NCI-H187 treated with DMSO at 0.1 percent for 48 hours (cell line): ENCODE measurements at regions not wholly inside any gene's neighbourhood (a gene's known extent, or its start where the extent isn't known, plus 50 kb on each side); places are given as distances from the start of the nearest gene placed in this dataset.
"Not testable (repeated sequence)": the region's sequence is repeated elsewhere in the genome, so short reads cannot be mapped to it uniquely, and the experiment has no call there.

Experiments used
- DNase-seq: peaks from one replicate; lab custom pipeline; 2025; lab: John Stamatoyannopoulos, UW

DNA sequence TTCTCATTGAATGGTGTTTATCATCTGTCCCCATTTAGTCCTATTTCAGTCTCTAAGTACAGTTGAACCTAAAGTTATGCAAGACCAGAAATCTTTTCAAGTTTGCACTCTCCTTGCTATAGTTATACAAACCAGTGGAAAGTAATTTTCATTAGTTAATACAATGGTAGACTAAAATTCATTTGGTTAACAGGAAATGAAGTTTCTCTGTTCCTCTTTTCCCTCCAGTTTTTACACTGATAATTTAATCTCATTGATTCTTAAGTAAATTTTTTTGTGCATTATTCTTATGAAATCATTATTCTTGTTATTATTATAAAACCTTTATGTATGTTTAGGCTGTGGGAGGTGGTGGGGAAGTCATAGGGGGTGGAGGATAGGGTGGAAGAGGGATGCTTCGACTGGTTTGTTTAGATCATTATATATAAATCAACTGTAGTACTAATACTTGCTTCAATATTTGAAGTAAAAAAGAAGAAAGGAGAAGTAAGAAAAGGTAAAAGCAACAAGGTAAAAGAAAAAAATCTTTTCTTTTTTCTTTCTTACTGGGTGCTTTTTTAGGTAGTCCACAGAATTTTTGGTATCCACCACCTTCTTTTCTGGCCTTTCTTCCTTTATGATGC, 104.1 kb downstream of the GPR85 start:
- DNase-seq, result no peak

DNA sequence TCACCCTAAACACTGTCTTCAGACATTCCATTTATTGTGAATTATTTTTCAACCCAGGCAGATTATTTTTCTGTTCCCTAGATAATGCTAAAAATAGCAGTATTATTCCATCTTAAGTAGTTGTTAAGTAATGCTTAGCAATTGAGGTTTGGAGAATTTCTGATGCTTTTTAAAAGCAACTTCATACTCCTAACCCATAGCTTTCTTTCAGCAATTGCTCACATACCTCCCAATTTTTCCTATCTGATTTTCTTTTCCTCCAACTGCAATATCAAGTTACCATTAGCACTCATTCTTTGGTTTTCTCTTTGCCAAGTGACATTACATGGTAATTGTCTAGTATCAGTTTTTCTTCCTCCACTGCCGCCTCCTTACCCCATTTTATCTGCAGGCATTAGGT, 104.7 kb downstream of the GPR85 start:
- no peak for DNase-seq

DNA sequence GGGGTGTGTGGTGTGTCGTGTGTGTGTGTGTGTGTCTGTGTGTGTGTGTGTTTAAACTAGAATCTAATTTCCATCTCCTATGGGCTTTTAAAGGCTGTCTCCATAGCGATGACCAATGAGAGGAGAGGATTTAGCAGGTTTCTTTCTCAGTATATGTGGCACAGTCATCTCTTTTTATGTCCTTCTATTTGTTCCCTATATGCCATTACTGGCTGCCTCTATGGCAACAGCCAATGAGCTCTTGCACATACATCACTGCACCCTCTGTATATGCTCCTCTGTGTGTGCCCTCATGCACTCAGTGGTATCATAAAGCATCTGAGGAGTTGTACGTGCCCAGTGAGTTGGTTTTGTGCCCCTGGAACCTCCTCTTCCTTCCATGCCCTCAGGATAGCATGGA, 107.6 kb downstream of the GPR85 start:
- not testable (repeated sequence) for DNase-seq

DNA sequence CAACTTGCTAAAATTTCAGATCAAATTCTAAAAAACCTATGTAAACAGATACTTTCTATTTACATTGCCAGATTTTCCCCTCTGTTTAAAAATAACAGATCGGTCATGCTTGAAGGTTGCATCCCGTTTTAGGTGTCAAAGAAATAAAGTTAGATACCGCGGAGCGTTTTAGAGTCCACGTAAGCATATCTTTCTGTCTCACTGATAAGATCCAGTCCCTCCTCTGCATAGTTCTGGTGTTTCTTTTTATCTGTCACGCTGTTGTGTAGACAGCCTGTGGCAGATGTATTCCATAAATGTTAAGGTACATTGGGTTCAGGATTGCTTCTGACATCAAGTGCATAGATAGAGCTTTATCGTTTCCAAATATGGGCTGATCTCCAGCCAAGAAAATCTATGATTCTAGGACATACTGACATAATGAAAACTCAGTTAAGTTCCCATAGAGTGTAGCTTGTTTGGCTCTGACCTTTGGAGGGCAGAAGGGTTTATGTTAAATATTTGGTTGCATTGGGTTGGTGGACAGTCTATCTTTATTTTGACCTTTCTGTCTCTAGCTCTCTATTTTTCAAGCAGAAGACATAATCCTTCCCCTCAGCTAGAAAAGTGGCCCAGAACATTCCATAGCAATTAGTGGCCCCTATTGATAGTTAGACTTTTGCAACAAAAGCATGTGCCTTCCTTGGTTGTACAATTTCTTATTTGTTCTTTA, 109.2 kb downstream of the GPR85 start:
- DNase-seq, result not testable (repeated sequence)

DNA sequence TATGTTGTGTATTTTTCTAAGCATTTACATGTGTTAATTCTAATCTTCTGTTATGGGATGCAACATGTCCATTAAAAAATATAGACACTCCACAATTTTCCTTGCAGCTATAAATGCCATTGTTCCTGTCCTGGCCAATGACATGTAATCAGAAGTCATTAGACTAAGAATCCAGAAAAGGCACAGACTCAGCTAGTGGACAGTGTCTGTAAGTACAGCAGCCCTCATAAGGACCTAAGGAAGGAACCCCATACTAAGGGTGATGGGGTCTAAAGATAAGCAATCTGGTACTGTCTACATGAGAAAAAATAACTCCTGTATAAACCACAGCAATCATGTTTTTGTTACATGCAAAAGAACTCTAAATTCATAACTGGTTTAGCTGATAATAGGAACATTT, 115.9 kb downstream of the GPR85 start:
- no peak for DNase-seq

DNA sequence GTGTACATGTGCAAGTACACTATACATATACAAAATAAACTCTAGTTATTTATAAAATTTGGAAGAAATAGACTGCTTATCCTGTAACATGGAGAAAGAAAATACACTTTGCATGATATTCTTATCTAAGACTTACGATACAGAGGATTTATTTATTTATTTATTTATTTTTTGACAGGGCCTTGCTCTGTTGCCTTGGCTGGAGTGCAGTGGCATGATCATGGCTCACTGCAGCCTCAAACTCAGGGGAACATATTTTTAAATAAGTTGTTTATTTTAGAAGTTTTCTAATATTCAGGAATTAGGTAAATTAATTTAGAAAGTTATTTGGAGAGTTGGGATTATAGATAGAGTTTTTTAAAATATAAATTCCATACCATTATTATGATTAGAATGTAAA, 116.7 kb downstream of the GPR85 start:
- no peak for DNase-seq

DNA sequence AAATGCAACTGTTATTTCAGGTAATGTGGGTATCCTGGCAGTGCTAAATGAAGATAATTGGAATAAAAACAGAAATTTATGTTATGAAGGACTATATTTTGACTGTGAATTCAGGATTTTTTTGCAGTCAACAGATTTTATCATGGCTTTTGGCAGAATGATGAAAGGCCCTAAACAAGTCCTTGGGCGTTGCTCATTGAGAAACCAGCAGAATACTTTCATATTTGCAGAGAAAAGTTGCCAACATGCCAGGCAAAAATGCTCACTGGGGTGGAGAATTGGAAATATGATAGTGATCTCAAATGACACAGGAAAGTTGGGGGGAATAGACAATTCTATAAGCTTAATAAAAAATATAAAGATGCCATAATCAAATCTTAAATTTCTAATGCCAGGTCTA, 121.1 kb downstream of the GPR85 start:
- DNase-seq, result no peak

DNA sequence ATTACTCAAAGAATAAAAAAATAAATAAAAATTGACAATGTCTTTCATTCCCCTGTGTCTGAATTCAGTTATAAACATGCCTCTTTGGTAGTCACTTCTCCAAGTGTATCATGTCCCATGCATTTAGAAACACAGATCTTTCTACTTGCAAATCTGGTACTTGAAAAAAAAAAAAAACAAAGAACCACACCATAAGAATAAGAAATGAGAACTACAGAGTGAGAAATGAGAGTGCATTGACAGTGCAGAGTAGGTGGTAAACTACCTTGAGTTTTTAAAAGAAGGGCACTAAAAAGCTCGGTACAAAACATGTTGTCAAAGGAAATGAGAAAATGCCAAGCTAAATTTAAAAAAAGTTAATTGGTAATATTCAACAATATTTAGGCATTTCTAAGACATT, 123.0 kb downstream of the GPR85 start:
- DNase-seq, result no peak

DNA sequence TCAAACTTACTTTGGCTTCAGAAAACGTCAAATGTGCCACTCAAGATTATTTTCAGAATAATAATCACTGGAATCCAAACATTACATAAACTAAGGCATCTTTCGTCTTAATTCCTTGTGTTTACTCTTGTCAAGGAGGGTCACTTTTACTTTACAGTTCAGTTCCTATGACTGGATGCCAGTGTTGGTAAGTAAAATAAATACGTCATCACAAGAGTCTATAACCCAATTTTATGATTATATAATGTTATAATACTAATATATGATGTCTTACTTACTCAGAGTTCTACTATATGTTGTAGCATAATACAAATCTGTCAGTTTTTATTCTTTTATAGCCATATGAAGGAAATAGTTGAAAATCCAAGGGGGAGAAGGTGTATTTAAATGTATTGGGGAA, 123.8 kb downstream of the GPR85 start:
- no peak for DNase-seq

DNA sequence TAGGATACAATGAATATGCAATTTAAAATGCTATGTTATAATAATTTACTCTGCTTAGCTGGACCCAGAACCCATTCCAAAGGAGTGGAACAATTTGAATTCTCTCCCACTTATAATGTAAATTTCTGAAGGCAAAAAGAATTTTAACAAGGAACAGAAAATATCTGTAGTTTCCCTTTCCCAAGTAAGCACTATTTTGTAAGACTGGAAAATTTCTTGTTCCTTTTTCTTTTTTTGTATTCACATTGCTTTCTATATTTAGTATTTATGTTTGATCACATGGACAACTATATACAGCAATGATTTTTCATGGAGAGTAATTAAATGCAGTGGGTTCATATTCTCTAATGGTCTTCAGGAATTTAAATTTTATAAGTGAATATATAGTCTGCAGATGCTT, 127.4 kb downstream of the GPR85 start:
- DNase-seq, result no peak

DNA sequence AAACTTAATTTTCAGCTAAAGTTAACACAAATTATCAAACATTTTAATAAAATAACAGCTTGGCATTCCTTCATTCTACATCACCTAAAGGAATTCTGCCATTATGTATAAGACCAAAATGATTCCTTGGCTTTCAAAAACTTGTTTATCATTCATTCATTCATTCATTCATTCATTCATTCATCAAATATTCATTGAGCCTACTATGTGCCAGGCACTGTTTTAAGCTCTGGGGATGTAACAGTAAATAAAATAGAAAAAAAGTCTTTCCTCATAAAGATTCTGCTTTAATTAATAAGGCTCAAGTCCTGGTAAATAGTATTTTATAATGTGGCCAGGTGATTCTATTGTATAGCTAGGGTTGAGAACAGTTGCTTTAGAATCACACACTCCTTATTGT, 127.9 kb downstream of the GPR85 start:
- no peak for DNase-seq

DNA sequence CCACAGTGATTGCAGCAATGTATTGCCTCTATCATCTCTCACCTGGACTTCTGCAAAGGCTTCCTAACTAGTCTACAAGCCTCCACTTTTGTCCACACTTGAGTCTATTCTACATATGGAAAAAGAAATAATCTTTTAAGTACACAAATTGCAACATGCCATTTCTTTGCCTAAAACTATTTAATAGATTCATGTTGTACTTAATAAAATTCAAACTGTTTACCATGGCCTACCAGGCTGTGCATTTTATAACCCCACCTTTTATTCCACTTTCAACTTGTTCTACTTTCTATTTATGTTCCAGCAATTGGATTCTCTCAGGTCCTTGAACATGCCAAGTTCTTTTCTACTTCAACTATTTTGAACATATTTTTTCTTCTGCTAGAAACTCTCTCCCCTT, 128.7 kb downstream of the GPR85 start:
- DNase-seq, result no peak

DNA sequence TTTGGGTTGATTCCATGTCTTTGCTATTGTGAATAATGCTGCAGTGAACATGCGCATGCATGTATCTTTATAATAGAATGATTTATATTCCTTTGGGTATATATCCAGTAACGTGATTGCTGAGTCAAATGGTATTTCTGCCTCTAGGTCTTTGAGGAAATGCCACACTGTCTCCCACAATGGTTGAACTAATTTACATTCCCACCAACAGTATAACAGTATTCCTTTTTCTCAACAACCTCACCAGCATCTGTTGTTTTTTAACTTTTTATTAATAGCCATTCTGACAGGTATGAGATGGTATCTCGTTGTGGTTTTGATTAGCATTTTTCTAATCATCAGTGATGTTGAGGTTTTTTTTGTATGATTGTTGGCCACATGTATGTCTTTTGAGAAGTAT, 133.6 kb downstream of the GPR85 start:
- not testable (repeated sequence) for DNase-seq

DNA sequence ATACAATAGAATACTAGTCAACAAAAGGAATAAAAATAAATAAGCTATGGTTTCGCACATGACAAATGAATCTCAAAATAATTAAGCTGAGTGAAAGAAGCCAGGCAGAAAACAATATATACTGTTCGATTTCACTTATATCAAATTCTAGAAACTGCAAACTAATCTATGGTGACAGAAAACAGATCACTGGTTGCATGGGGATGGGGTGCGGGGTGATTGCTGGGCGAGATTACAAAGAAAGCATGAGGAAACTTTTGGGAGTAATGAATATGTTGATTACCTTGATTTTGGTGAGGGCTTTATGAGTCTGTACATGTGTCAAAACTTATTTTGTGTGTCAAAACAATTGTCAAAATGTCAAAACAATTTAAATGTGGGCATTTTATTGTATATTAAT, 135.6 kb downstream of the GPR85 start:
- no peak for DNase-seq

DNA sequence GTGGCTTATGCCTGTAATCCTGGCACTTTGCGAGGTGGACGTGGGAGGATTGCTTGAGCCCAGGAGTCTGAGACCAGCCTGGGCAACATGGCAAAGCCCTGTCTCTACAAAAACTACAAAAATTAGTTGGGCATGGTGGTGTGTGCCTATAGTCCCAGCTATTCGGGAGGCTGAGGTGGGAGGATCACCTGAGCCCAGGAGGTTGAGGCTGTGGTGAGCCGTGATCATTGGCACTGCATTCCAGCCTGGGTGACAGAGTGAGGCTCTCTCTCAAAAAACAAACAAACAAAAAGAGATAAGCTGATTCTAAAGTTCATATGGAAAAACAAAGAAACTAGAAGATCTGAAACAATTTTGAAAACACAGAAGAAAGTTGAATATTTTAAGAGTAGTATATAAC, 136.9 kb downstream of the GPR85 start:
- not testable (repeated sequence) for DNase-seq

DNA sequence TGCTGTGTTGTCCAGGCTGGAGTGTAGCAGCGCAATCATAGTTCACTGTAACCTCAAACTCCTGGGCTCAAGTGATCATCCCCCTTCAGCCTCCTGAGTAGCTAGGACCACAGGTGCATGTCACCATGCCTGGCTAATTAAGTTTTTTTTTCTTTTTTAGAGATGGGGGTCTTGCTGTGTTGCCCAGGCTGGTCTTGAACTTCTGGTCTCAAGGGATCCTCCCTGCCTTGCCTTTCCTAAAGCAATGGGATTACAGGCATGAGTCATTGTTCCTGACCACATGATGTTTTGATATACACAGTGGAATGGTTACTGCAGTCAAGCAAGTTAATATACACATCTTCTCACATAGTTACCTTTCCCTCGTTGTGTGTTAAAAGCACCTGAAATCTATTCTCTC, 140.3 kb downstream of the GPR85 start:
- DNase-seq, result no peak

DNA sequence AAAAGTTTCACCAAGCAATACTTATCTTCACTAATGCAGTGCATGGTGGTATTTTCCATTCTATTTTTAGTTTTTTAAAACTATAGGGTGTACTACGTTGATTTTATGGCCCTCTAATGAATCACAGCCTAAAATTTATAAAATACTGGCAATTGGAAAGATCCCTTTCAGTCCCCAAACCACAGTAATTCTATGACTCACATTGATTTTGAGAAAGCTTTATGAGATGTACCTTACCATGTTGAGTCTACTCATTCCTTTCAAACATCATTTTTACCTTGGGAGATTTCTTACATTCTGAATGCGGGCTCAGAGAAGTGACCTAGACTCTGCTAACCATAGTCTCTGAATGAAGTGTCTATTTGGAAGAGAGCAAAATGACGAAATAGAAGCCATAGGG, 141.6 kb downstream of the GPR85 start:
- no peak for DNase-seq

DNA sequence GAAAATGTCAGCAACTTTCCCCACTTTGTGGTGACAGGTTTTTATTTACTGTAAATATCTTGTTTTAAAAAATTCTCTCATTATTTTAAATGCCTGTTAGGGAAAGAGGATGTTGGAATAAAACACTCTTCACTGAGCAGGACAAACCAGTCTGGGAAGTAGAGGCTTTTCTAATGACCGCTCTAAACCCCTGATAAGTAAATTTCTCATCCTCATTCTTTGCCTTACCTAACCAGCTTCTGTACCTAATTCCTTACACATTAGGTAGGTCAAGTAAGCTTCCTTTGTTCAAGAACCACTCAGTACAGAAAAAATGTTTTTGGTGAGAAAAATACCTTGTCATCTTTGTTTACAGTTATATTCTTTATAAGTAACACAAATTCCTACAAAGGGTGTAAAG, 143.6 kb downstream of the GPR85 start:
- no peak for DNase-seq

DNA sequence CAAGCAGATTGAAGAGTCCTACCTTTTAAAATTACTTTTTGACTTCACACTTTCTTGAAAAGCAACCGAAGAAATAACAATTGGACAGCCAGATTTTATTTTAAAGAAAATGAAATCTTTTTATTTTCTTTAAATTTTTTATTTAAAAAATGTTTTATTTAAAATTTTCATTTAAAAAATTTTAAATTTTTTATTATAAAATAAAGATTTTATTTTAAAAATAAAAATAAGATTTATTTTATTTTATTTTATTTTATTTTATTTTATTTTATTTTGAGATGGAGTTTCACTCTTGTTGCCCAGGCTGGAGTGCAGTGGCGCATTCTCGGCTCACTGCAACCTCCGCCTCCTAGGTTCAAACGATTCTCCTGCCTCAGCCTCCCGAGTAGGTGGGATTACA, 144.5 kb downstream of the GPR85 start:
- DNase-seq, result not testable (repeated sequence)

DNA sequence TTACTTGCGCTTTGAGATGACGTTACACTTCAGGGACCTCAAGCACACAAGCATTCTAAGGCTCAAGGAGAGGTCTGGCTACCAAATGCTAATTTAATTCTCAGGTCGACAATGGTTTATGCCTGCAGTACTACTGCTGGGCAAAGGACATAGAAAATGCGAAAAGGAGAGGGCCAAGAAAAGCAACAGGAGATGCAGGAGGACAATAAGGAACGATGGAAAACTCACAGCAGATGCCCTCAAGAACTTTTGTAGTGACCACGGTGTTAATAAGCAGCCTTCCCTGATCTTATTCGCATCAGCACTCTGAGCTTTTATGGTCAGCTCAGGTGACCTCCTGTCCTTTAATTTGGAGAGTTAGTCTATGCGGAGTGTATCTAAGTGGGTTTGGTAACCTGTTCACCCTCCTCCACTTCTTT, 146.3 kb downstream of the GPR85 start:
- DNase-seq, result no peak

DNA sequence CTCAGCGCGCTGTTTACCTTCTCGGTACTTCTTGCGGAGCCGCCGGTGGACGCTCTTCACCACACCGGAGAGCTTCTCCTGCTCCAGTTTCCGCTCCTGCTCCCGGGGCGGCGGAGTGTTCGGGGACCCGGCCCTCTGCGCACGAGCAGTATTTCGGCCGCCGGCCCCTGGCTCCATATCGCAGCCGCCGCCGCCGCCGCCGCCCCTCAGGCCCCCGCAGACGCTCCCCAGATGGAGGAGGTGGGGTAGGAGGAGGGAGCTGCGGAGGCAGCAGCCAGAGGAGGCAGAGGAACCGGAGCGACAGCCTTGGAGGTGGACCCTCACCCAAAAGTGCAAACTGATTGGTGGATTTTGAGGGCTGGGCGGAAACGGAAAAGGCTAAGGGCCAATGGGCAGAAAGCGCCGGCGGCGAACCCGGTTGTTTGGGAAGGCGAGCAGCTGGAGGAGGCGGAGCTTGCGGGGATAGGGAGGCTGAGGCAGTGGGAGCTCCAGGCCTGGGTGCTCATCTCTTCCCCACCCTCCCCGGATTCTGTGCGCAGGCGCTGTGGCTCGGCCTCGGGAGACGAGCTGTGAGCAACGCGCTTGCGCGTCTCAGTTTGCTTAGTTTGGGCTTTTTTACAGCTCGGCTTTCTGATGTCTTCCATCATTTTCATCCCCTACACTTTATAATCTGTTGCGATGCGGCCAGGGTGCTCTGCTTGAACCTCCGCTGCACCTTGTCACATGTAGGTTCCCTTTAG, 146.9 kb downstream of the GPR85 start:
- peak; percentile 98 for DNase-seq

DNA sequence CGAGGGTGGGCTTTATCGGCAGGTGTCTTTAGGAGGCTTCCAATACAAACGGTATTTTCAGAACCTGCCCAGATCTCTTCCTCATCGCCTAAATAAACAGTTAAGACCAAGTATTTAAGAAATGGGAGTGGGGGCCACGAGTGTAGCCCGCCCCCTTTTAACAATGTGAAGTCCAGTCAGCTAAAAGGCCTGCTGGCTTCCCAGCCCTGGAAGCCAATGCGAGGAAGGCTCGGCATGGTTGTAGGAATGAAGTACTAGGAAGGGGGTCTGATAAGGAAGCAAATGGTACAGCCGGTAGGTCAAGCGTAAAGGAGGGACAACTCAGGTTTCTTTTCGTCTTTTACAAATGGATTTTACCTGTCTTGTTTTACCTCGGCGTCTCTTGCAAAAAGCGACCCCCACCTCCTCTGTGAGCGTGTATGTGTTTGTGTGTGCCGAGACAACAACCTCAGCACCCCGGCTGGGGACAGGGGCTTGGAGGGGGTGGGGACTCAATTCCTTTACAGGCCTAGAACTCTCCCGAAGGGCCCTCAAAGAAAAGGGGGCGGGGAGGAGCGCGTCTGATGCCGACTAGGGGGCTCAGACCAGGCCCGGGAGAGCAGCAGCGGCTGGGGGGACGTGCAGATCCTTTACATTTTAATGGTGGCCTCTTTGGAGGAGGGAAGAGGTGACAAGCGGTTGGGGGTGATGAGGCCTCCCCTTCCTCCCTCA, 147.6 kb downstream of the GPR85 start:
- DNase-seq, result no peak
